HG03439 (cell line): ENCODE measurements at regions not wholly inside any gene's neighbourhood (a gene's known extent, or its start where the extent isn't known, plus 50 kb on each side); places are given as distances from the start of the nearest gene placed in this dataset.
"Not testable (repeated sequence)": the region's sequence is repeated elsewhere in the genome, so short reads cannot be mapped to it uniquely, and the experiment has no call there.

ENCODE experiments used
- ATAC-seq: cut with Tn5 transposase; IDR thresholded peaks from one replicate; pipeline ENCODE4 v1.9.1; 2021; ENCODE audit warnings: mild to moderate bottlenecking, moderate library complexity; ENCODE audit not compliant: unreplicated experiment

- ATAC-seq, result no peak
Observed at GRCh38 chr21:17396948-17397347, 115.9 kb upstream of the CXADR start.

- ATAC-seq, result no peak
Observed at GRCh38 chr21:17397703-17398102, 115.1 kb upstream of the CXADR start.

GRCh38 chr21:17398954-17399353, 113.9 kb upstream of the CXADR start:
- ATAC-seq, result not testable (repeated sequence)

- ATAC-seq, result no peak
Observed at GRCh38 chr21:17402937-17403336, 109.9 kb upstream of the CXADR start.

GRCh38 chr21:17406202-17406601, 106.6 kb upstream of the CXADR start:
- ATAC-seq, result no peak

GRCh38 chr21:17414766-17415165, 98.1 kb upstream of the CXADR start:
- ATAC-seq, result no peak

GRCh38 chr21:17416139-17416538, 96.7 kb upstream of the CXADR start:
- ATAC-seq, result no peak

- no peak for ATAC-seq
Observed at GRCh38 chr21:17422931-17423330, 89.9 kb upstream of the CXADR start.

- ATAC-seq, result no peak
Observed at GRCh38 chr21:17427157-17427556, 85.7 kb upstream of the CXADR start.

- ATAC-seq, result peak; percentile 98
Observed at GRCh38 chr21:17427831-17428483, 84.9 kb upstream of the CXADR start.

- peak; percentile 52 for ATAC-seq
Observed at GRCh38 chr21:17428484-17428869, 84.4 kb upstream of the CXADR start.

- no peak for ATAC-seq
Observed at GRCh38 chr21:17428980-17429379, 83.9 kb upstream of the CXADR start.

GRCh38 chr21:17429936-17430335, 82.9 kb upstream of the CXADR start:
- no peak for ATAC-seq

GRCh38 chr21:17432732-17433057, 80.1 kb upstream of the CXADR start:
- no peak for ATAC-seq

GRCh38 chr21:17433730-17434129, 79.1 kb upstream of the CXADR start:
- no peak for ATAC-seq

GRCh38 chr21:17435565-17436543, 77.0 kb upstream of the CXADR start:
- ATAC-seq, result no peak

GRCh38 chr21:17436626-17437111, 76.2 kb upstream of the CXADR start:
- ATAC-seq, result no peak

- ATAC-seq, result no peak
Observed at GRCh38 chr21:17438635-17439034, 74.2 kb upstream of the CXADR start.

GRCh38 chr21:17440969-17441368, 71.9 kb upstream of the CXADR start:
- ATAC-seq, result no peak

- no peak for ATAC-seq
Observed at GRCh38 chr21:17441370-17441769, 71.5 kb upstream of the CXADR start.

GRCh38 chr21:17442165-17442564, 70.7 kb upstream of the CXADR start:
- ATAC-seq, result no peak

GRCh38 chr21:17444828-17445227, 68.0 kb upstream of the CXADR start:
- ATAC-seq, result no peak
